Endothelial cell of umbilical vein (primary cell): ENCODE measurements at regions not wholly inside any gene's neighbourhood (a gene's known extent, or its start where the extent isn't known, plus 50 kb on each side); places are given as distances from the start of the nearest gene placed in this dataset.

Source experiments
- BruUV-seq: library from RNA; stranded (reverse); fragments of 400-500 nt; replicated peaks from 2 replicates; lab custom pipeline; 2021; lab: Mats Ljungman, UMichigan
- CTCF ChIA-PET: fragments of 300-600, 350-600 bp; sonication (Branson Sonifier 250); formaldehyde crosslinking; loops from one replicate; lab custom pipeline; 2021; ENCODE audit warnings: antibody characterized with exemption, inconsistent platforms; lab: Charles Lee
- POLR2A ChIA-PET: fragments of 300-600, 350-600 bp; sonication (Branson Sonifier 250); formaldehyde crosslinking; loops from one replicate; lab custom pipeline; 2021; ENCODE audit warnings: antibody characterized with exemption, inconsistent platforms; lab: Charles Lee
- DNase-seq: peaks from one replicate; pipeline ENCODE4 v3.0.0-alpha.2; 2011; ENCODE audit warnings: low read depth, low spot score
- FAIRE-seq: peaks from 2 replicates; lab custom pipeline; 2011; peaks lifted over from hg19 to GRCh38; lab: Jason Lieb, UNC
- H2AFZ ChIP-seq: 2 replicates; pipeline ENCODE4 v1.6.0; 2012; ENCODE audit warnings: low read depth, low read length, control low read depth, inconsistent platforms
- H3K27ac ChIP-seq: 2 replicates; pipeline ENCODE4 v1.5.1; 2011; ENCODE audit warnings: low read depth, mild to moderate bottlenecking, control low read depth, low read length, moderate library complexity; ENCODE audit not compliant: insufficient read depth
- H3K27me3 ChIP-seq, 2 experiments: 2 replicates each; pipeline versions ENCODE4 v1.6.0 to v1.6.1; 2011; ENCODE audit warnings: low read length in 2 of 2, mixed read lengths in 1 of 2; ENCODE audit not compliant: control insufficient read depth in 2 of 2, insufficient read depth in 2 of 2
- H3K36me3 ChIP-seq, 2 experiments: 2 replicates in 1 of 2; 3 replicates in 1 of 2; pipeline ENCODE4 v1.5.1; 2011; ENCODE audit warnings: low read length in 2 of 2, mild to moderate bottlenecking in 1 of 2, moderate library complexity in 1 of 2; ENCODE audit not compliant: control insufficient read depth in 2 of 2, insufficient read depth in 2 of 2; ENCODE audit errors: extremely low read depth in 1 of 2
- H3K4me1 ChIP-seq: 3 replicates; pipeline ENCODE4 v1.5.1; 2011; ENCODE audit warnings: mild to moderate bottlenecking, low read length; ENCODE audit not compliant: control insufficient read depth, insufficient read depth; ENCODE audit errors: extremely low read depth
- H3K4me2 ChIP-seq: 2 replicates; pipeline ENCODE4 v1.6.1; 2011; ENCODE audit warnings: low read length, control low read depth, mixed read lengths; ENCODE audit not compliant: insufficient read depth
- H3K4me3 ChIP-seq, 3 experiments: fragments of 200-600 bp in 1 of 3; sonication (generic), shearing (Covaris generic) in 1 of 3; replicated peaks in 1 of 3; 2 replicates each; pipeline ENCODE4 v1.5.1; 2011 to 2016; ENCODE audit warnings: control low read depth in 3 of 3, low read length in 3 of 3, mild to moderate bottlenecking in 2 of 3, inconsistent platforms in 1 of 3, low read depth in 1 of 3, moderate library complexity in 1 of 3; ENCODE audit not compliant: insufficient read depth in 1 of 3
- H3K79me2 ChIP-seq: 2 replicates; pipeline ENCODE4 v1.6.0; 2012; ENCODE audit warnings: low read length, inconsistent platforms; ENCODE audit not compliant: control insufficient read depth, insufficient read depth
- H3K9ac ChIP-seq: replicated peaks from 2 replicates; pipeline ENCODE3; 2011; ENCODE audit warnings: low read length, control low read depth; ENCODE audit not compliant: insufficient read depth; ENCODE audit errors: extremely low read depth
- H3K9me1 ChIP-seq: replicated peaks from 3 replicates; pipeline ENCODE4 v1.6.0; 2011; ENCODE audit warnings: mild to moderate bottlenecking, low read length; ENCODE audit not compliant: control insufficient read depth, insufficient read depth; ENCODE audit errors: extremely low read depth
- H3K9me3 ChIP-seq: replicated peaks from 2 replicates; pipeline ENCODE4 v1.5.1; 2012; ENCODE audit warnings: low read length, inconsistent platforms; ENCODE audit not compliant: control insufficient read depth, insufficient read depth
- H4K20me1 ChIP-seq: replicated peaks from 2 replicates; pipeline ENCODE3; 2011; ENCODE audit warnings: mild to moderate bottlenecking, low read length; ENCODE audit not compliant: control insufficient read depth, insufficient read depth; ENCODE audit errors: extremely low read depth
- EZH2 ChIP-seq: IDR thresholded peaks from 2 replicates; pipeline ENCODE4 v1.6.1; 2012; ENCODE audit warnings: borderline replicate concordance, low read depth, mild to moderate bottlenecking, moderate library complexity, low read length, inconsistent platforms; ENCODE audit not compliant: severe bottlenecking
- GATA2 ChIP-seq: IDR thresholded peaks from 2 replicates; pipeline ENCODE4 v1.7.0; 2011; ENCODE audit warnings: low read depth, mild to moderate bottlenecking, moderate library complexity, mixed read lengths, low read length; ENCODE audit not compliant: insufficient read length, insufficient read depth
- MAX ChIP-seq: IDR thresholded peaks from 2 replicates; pipeline ENCODE4 v1.6.1; 2011; ENCODE audit not compliant: insufficient read depth, insufficient read length
- dilution Hi-C: fragments of 300-500 bp; cut with MboI; formaldehyde crosslinking; loops from one replicate; pipeline ENCODE4 v1.15.0; 2019; ENCODE audit warnings: low sequenced_read_pairs; ENCODE audit not compliant: extremely low pct_ligation_motif_present
- intact Hi-C: fragments of 100-400 bp; cut with micrococcal nuclease; formaldehyde crosslinking; loops from one replicate; pipeline ENCODE4 v1.10.0; 2022

- Histone ChIP-seq H2AFZ (no peak overlapping the region), H4K20me1 (no peaks in the 10 kb centered on the region), H3K79me2 (no peaks in the 10 kb centered on the region), H3K27ac (no peak overlapping the region), H3K36me3 (no peaks in the 10 kb centered on the region), H3K4me2 (no peak overlapping the region), H3K4me3 (no peak overlapping the region), H3K4me1 (no peaks in the 10 kb centered on the region), H3K9me1 (no peaks in the 10 kb centered on the region), H3K9me3 (no peaks in the 10 kb centered on the region), H3K9ac (no peak overlapping the region), H3K27me3 (no peaks in the 10 kb centered on the region)
- no peak for DNase-seq
- BruUV-seq, result no TSS peak
- FAIRE-seq, result no peak
- POLR2A ChIA-PET, result no interaction called here
- dilution Hi-C loops, result no loop called here
- CTCF ChIA-PET, result interaction anchor here (1.0 kb wide), 1 partner anchor 121 kb away, joined by 4 read pairs; no protein-coding TSS in a partner anchor
- intact Hi-C loops, result no loop called here
- TF ChIP-seq MAX (no peak), GATA2 (no peak)
Measured at GRCh38 chr4:123083646-123084045, 161.2 kb upstream of the NUDT6 start.

GRCh38 chr4:123088501-123088900 lies 166.1 kb upstream of the NUDT6 start:
- no TSS peak for BruUV-seq
- intact Hi-C loops, result no loop called here
- no peak overlapping the region for H3K27ac ChIP-seq
- TF ChIP-seq EZH2, result no peak
- peaks cover 0 to 3% of the 10 kb centered on the region in 2 experiments for H3K36me3 ChIP-seq
- H3K79me2 ChIP-seq, result no peaks in the 10 kb centered on the region
- ChIA-PET POLR2A (no interaction called here), CTCF (no interaction called here)
- no peak for DNase-seq
- no peaks in the 10 kb centered on the region for H4K20me1 ChIP-seq
- H3K9me1 ChIP-seq, result no peaks in the 10 kb centered on the region
- H3K4me3 ChIP-seq, result no peak overlapping the region
- no peaks in the 10 kb centered on the region for H3K27me3 ChIP-seq
- no peak for FAIRE-seq
- no peaks in the 10 kb centered on the region for H3K9me3 ChIP-seq
- dilution Hi-C loops, result no loop called here
- H2AFZ ChIP-seq, result no peak overlapping the region
- no peaks in the 10 kb centered on the region for H3K4me1 ChIP-seq
- H3K4me2 ChIP-seq, result no peak overlapping the region
- H3K9ac ChIP-seq, result no peak overlapping the region
